ENCODE measurements at regions not wholly inside any gene's neighbourhood (a gene's known extent, or its start where the extent isn't known, plus 50 kb on each side); places are given as distances from the start of the nearest gene placed in this dataset.

GRCh38 chr15:93709708-93710107, 521.7 kb upstream of the MCTP2 start:
- no peak for DNase-seq (ENCODE audit: low read depth)

- DNase-seq (ENCODE audit: low read depth) = no peak
These were observed 522.5 kb upstream of the MCTP2 start for GRCh38 chr15:93708724-93709445.

GRCh38 chr15:93707751-93708150, 523.6 kb upstream of the MCTP2 start:
- DNase-seq (ENCODE audit: low read depth) = no peak

- no peak for DNase-seq (ENCODE audit: low read depth)
These were observed 524.7 kb upstream of the MCTP2 start for GRCh38 chr15:93706495-93707292.

GRCh38 chr15:93705753-93706455, 525.5 kb upstream of the MCTP2 start:
- DNase-seq (ENCODE audit: low read depth) = no peak

- DNase-seq (ENCODE audit: low read depth) = no peak
These were observed 528.1 kb upstream of the MCTP2 start for GRCh38 chr15:93703092-93703739.

GRCh38 chr15:93700051-93700450, 531.3 kb upstream of the MCTP2 start:
- DNase-seq (ENCODE audit: low read depth) = no peak

- DNase-seq (ENCODE audit: low read depth) = no peak
These were observed 537.3 kb upstream of the MCTP2 start for GRCh38 chr15:93694033-93694432.

- DNase-seq (ENCODE audit: low read depth) = no peak
These were observed 547.7 kb upstream of the MCTP2 start for GRCh38 chr15:93683651-93684050.

- DNase-seq (ENCODE audit: low read depth) = no peak
These were observed 559.9 kb upstream of the MCTP2 start for GRCh38 chr15:93671387-93671943.

- DNase-seq (ENCODE audit: low read depth) = no peak
These were observed 560.4 kb upstream of the MCTP2 start for GRCh38 chr15:93670931-93671330.

- no peak for DNase-seq (ENCODE audit: low read depth)
These were observed 567.0 kb upstream of the MCTP2 start for GRCh38 chr15:93664213-93664956.

- no peak for DNase-seq (ENCODE audit: low read depth)
These were observed 569.0 kb upstream of the MCTP2 start for GRCh38 chr15:93662162-93662885.

- DNase-seq (ENCODE audit: low read depth) = no peak
These were observed 569.2 kb upstream of the RGMA start for GRCh38 chr15:93658026-93658816.

GRCh38 chr15:93656041-93656440, 567.0 kb upstream of the RGMA start:
- no peak for DNase-seq (ENCODE audit: low read depth)

GRCh38 chr15:93649691-93650235, 560.8 kb upstream of the RGMA start:
- no peak for DNase-seq (ENCODE audit: low read depth)

- no peak for DNase-seq (ENCODE audit: low read depth)
These were observed 557.2 kb upstream of the RGMA start for GRCh38 chr15:93646193-93646592.

GRCh38 chr15:93645594-93645993, 556.6 kb upstream of the RGMA start:
- no peak for DNase-seq (ENCODE audit: low read depth)

- DNase-seq (ENCODE audit: low read depth) = no peak
These were observed 555.6 kb upstream of the RGMA start for GRCh38 chr15:93644595-93644994.
